ENCODE measurements at regions not wholly inside any gene's neighbourhood (a gene's known extent, or its start where the extent isn't known, plus 50 kb on each side); places are given as distances from the start of the nearest gene placed in this dataset.

GRCh38 chr1:234865171-234866006, 255.4 kb upstream of the IRF2BP2 start:
- no peak for TF ChIP-seq CTCF (IDR thresholded peaks at IDR 0.05)
- peak; percentile 68 for DNase-seq (ENCODE audit: low spot score)
- H3K27ac ChIP-seq, result no peak overlapping the region
- no peak overlapping the region for H3K4me3 ChIP-seq

GRCh38 chr1:234864116-234864515, 254.1 kb upstream of the IRF2BP2 start:
- H3K27ac ChIP-seq, result peak overlapping the region; percentile 37 to 61

GRCh38 chr1:234863551-234863971, 253.6 kb upstream of the IRF2BP2 start:
- no peak overlapping the region for H3K4me3 ChIP-seq
- DNase-seq (ENCODE audit: low spot score), result peak; percentile 73
- peak overlapping the region; percentile 37 to 61 for H3K27ac ChIP-seq

More at GRCh38 chr1:234864116-234864515, 254.1 kb upstream of the IRF2BP2 start:
- no peak for TF ChIP-seq CTCF (IDR thresholded peaks at IDR 0.05)
- H3K4me3 ChIP-seq, result no peak overlapping the region
- DNase-seq (ENCODE audit: low spot score), result no peak

GRCh38 chr1:234862944-234863515, 253.1 kb upstream of the IRF2BP2 start:
- Histone ChIP-seq H3K27ac (peak overlapping the region; percentile 56 to 61), H3K4me3 (peak overlapping the region; percentile 43)
- no peak for TF ChIP-seq CTCF (IDR thresholded peaks at IDR 0.05)
- peak; percentile 79 for DNase-seq (ENCODE audit: low spot score)

More at GRCh38 chr1:234863551-234863971, 253.6 kb upstream of the IRF2BP2 start:
- no peak for TF ChIP-seq CTCF (IDR thresholded peaks at IDR 0.05)

- no peak for TF ChIP-seq CTCF (IDR thresholded peaks at IDR 0.05)
- Histone ChIP-seq H3K4me3 (no peak overlapping the region), H3K27ac (peak overlapping the region; percentile 56 to 61)
- peak; percentile 46 for DNase-seq (ENCODE audit: low spot score)
Observed at GRCh38 chr1:234862360-234862943, 252.5 kb upstream of the IRF2BP2 start.

- Histone ChIP-seq H3K4me3 (no peak overlapping the region), H3K27ac (no peak overlapping the region)
- DNase-seq (ENCODE audit: low spot score), result no peak
- TF ChIP-seq CTCF (IDR thresholded peaks at IDR 0.05), result no peak
Observed at GRCh38 chr1:234861761-234862160, 251.8 kb upstream of the IRF2BP2 start.
